Type B pancreatic cell (in vitro differentiated cells): ENCODE measurements at regions not wholly inside any gene's neighbourhood (a gene's known extent, or its start where the extent isn't known, plus 50 kb on each side); places are given as distances from the start of the nearest gene placed in this dataset.
A peak's percentile ranks its signal among the peaks of the same experiment; 100 is the strongest.

ENCODE experiments used
- DNase-seq: peaks from one replicate; pipeline ENCODE4 v3.0.0; 2021; ENCODE audit warnings: mixed read lengths; ENCODE audit not compliant: unreplicated experiment; ENCODE audit errors: extremely low spot score
- H3K27ac Mint-ChIP-seq: 2 replicates; pipeline ENCODE4 v1.8.0; 2021; ENCODE audit warnings: mild to moderate bottlenecking, mixed read lengths
- H3K27me3 Mint-ChIP-seq: 2 replicates; pipeline ENCODE4 v1.8.0; 2021; ENCODE audit warnings: mixed read lengths
- H3K36me3 Mint-ChIP-seq: 2 replicates; pipeline ENCODE4 v1.8.0; 2021; ENCODE audit warnings: mixed read lengths
- H3K4me1 Mint-ChIP-seq: one replicate; pipeline ENCODE4 v1.8.0; 2021; ENCODE audit warnings: mixed read lengths; ENCODE audit not compliant: unreplicated experiment
- H3K4me3 Mint-ChIP-seq: 2 replicates; pipeline ENCODE4 v1.8.0; 2021; ENCODE audit warnings: mild to moderate bottlenecking, mixed read lengths
- H3K9me3 Mint-ChIP-seq: 2 replicates; pipeline ENCODE4 v1.8.0; 2021; ENCODE audit warnings: mixed read lengths
- CTCF ChIP-seq: fragments of 200-600 bp; sonication (generic); conservative IDR thresholded peaks from 2 replicates; pipeline ENCODE4 v1.5.0; 2021; ENCODE audit warnings: antibody characterized with exemption, mild to moderate bottlenecking

GRCh38 chr7:22001345-22002004, 55.8 kb upstream of the CDCA7L start:
- DNase-seq, result no peak
- peak; percentile 91 for TF ChIP-seq CTCF
- peaks cover 22% of the 10 kb centered on the region for H3K27me3 Mint-ChIP-seq
- peak overlapping the region; percentile 77 for H3K4me3 Mint-ChIP-seq
- H3K27ac Mint-ChIP-seq, result no peak overlapping the region
- H3K4me1 Mint-ChIP-seq, result peaks cover 4% of the 10 kb centered on the region
- H3K9me3 Mint-ChIP-seq, result no peaks in the 10 kb centered on the region
- H3K36me3 Mint-ChIP-seq, result no peaks in the 10 kb centered on the region

- Mint-ChIP-seq H3K9me3 (no peaks in the 10 kb centered on the region), H3K27me3 (peaks cover 20% of the 10 kb centered on the region), H3K27ac (no peak overlapping the region), H3K36me3 (no peaks in the 10 kb centered on the region), H3K4me1 (peaks cover 4% of the 10 kb centered on the region), H3K4me3 (no peak overlapping the region)
- no peak for DNase-seq
- TF ChIP-seq CTCF, result no peak
Measured at GRCh38 chr7:21999896-22000295, 54.2 kb upstream of the CDCA7L start.

GRCh38 chr7:21996641-21997040, 50.9 kb upstream of the CDCA7L start:
- Mint-ChIP-seq H3K27ac (no peak overlapping the region), H3K9me3 (no peaks in the 10 kb centered on the region), H3K36me3 (no peaks in the 10 kb centered on the region), H3K27me3 (peaks cover 18% of the 10 kb centered on the region), H3K4me1 (peaks cover 4% of the 10 kb centered on the region), H3K4me3 (no peak overlapping the region)
- DNase-seq, result no peak
- TF ChIP-seq CTCF, result no peak
